Endodermal cell (in vitro differentiated cells): ENCODE measurements at regions not wholly inside any gene's neighbourhood (a gene's known extent, or its start where the extent isn't known, plus 50 kb on each side); places are given as distances from the start of the nearest gene placed in this dataset.

Experiments
- DNase-seq: peaks from one replicate; pipeline ENCODE4 v3.0.0-alpha.2; 2017
- H3K27ac ChIP-seq: 2 replicates; pipeline ENCODE4 v1.5.1; 2013; ENCODE audit warnings: mild to moderate bottlenecking, low read depth, low read length, moderate library complexity
- H3K27me3 ChIP-seq: 2 replicates; pipeline ENCODE4 v1.6.1; 2013; ENCODE audit warnings: mild to moderate bottlenecking, low read length, moderate library complexity; ENCODE audit not compliant: insufficient read depth, control insufficient read depth, poor library complexity, severe bottlenecking
- H3K36me3 ChIP-seq: 2 replicates; pipeline ENCODE4 v1.7.0; 2013; ENCODE audit warnings: mild to moderate bottlenecking, low read length, moderate library complexity; ENCODE audit not compliant: control insufficient read depth, insufficient read depth
- H3K4me1 ChIP-seq: one replicate; pipeline ENCODE4 v1.7.0; 2013; ENCODE audit warnings: low read length; ENCODE audit not compliant: control insufficient read depth, insufficient read depth
- H3K4me3 ChIP-seq: 2 replicates; pipeline ENCODE4 v1.5.1; 2013; ENCODE audit warnings: mild to moderate bottlenecking, low read length, moderate library complexity
- H3K9ac ChIP-seq: 2 replicates; pipeline ENCODE4 v1.6.1; 2013; ENCODE audit warnings: mild to moderate bottlenecking, low read length, moderate library complexity; ENCODE audit not compliant: poor library complexity, severe bottlenecking; ENCODE audit errors: extremely low read depth
- H3K9me3 ChIP-seq: 2 replicates; pipeline ENCODE4 v1.6.1; 2013; ENCODE audit warnings: mild to moderate bottlenecking, low read length, moderate library complexity; ENCODE audit not compliant: control insufficient read depth
- H3K27ac Mint-ChIP-seq: 2 replicates; pipeline ENCODE4 v1.8.0; 2020; ENCODE audit warnings: mixed read lengths
- H3K27me3 Mint-ChIP-seq: 2 replicates; pipeline ENCODE4 v1.8.0; 2021; ENCODE audit warnings: mild to moderate bottlenecking, mixed read lengths; ENCODE audit not compliant: insufficient read depth
- H3K36me3 Mint-ChIP-seq: 2 replicates; pipeline ENCODE4 v1.8.0; 2020; ENCODE audit warnings: low read depth, mixed read lengths
- H3K4me1 Mint-ChIP-seq: 2 replicates; pipeline ENCODE4 v1.8.0; 2020; ENCODE audit warnings: mixed read lengths
- H3K4me3 Mint-ChIP-seq: 2 replicates; pipeline ENCODE4 v1.8.0; 2020; ENCODE audit warnings: mild to moderate bottlenecking, moderate library complexity, mixed read lengths
- H3K9me3 Mint-ChIP-seq: 2 replicates; pipeline ENCODE4 v1.8.0; 2020; ENCODE audit warnings: mild to moderate bottlenecking, mixed read lengths
- CTCF ChIP-seq: fragments of 200-600 bp; sonication (generic); conservative IDR thresholded peaks from 2 replicates; pipeline ENCODE4 v1.5.0; 2021; ENCODE audit warnings: antibody characterized with exemption, mild to moderate bottlenecking
- WGBS, 2 experiments: methylation state at CpG; one replicate each; pipeline versions ENCODE4 v1.1.5 to v1.1.7; 2013; ENCODE audit warnings: missing lambda C conversion rate in 2 of 2, mixed read lengths in 1 of 2; ENCODE audit not compliant: insufficient coverage in 1 of 2, insufficient read length in 1 of 2; 5-methylcytosine and 5-hydroxymethylcytosine counted together

DNA sequence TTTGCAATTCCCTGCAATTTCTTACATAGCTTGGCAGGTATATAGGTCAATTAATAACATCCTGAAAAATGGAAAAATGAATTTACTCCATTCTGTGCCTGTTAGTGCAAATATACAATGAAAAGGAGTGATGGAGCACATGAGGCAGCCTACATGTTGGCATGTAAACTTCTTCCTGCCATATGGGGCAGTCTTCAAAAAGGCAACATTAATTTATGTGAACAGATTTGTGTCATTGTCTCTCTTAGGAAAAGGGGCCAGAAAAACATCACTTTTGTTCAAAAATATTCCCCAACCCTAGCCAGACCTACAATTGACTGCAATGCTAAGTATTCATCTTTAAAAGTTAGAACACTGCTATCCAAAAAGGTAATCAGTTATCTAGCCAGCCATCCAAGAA, 332.2 kb downstream of the TBC1D4 start:
- Mint-ChIP-seq H3K27ac (no peak overlapping the region), H3K36me3 (no peaks in the 10 kb centered on the region), H3K4me1 (peaks cover 5% of the 10 kb centered on the region), H3K4me3 (no peak overlapping the region), H3K9me3 (no peaks in the 10 kb centered on the region), H3K27me3 (peaks cover 11% of the 10 kb centered on the region)
- no peak for DNase-seq
- Histone ChIP-seq H3K27me3 (peaks cover 60% of the 10 kb centered on the region), H3K36me3 (no peaks in the 10 kb centered on the region), H3K4me3 (no peak overlapping the region), H3K9me3 (no peaks in the 10 kb centered on the region), H3K9ac (no peak overlapping the region), H3K4me1 (no peaks in the 10 kb centered on the region), H3K27ac (no peak overlapping the region)
- TF ChIP-seq CTCF, result no peak

DNA sequence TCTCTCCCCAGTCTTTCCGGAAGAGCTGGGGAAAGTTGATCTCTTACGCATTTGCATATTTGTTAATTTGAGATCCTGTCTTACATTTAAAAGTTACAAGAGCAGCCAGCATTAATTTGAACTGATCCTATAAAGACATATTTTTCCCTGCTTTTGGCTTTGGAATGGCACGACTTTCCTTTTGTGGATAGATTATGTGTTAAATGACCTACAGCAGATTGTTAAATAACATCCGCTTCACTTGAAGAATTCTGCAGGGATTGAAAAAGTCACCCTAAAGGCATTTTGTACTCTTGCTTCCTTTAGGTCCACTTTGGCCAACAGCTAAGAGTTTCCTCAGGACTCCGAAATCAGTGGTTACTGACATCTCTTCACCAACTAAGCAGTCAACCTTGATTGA, 334.0 kb downstream of the TBC1D4 start:
- TF ChIP-seq CTCF, result no peak
- H3K4me3 ChIP-seq, result no peak overlapping the region
- peaks cover 67% of the 10 kb centered on the region for H3K27me3 ChIP-seq
- H3K27ac ChIP-seq, result no peak overlapping the region
- Mint-ChIP-seq H3K27me3 (peaks cover 11% of the 10 kb centered on the region), H3K9me3 (no peaks in the 10 kb centered on the region), H3K4me3 (no peak overlapping the region), H3K27ac (no peak overlapping the region), H3K4me1 (peaks cover 5% of the 10 kb centered on the region), H3K36me3 (no peaks in the 10 kb centered on the region)
- H3K9me3 ChIP-seq, result no peaks in the 10 kb centered on the region
- no peaks in the 10 kb centered on the region for H3K36me3 ChIP-seq
- H3K4me1 ChIP-seq, result no peaks in the 10 kb centered on the region
- no peak overlapping the region for H3K9ac ChIP-seq
- 0 to 65% methylated on average over 1 to 5 of the region's 5 CpGs for WGBS, 2 experiments
- no peak for DNase-seq

GRCh38 chr13:75146436-75146835, 335.5 kb downstream of the TBC1D4 start:
- Histone ChIP-seq H3K27me3 (peaks cover 67% of the 10 kb centered on the region), H3K9ac (no peak overlapping the region), H3K27ac (no peak overlapping the region), H3K36me3 (no peaks in the 10 kb centered on the region), H3K4me1 (no peaks in the 10 kb centered on the region), H3K4me3 (no peak overlapping the region), H3K9me3 (no peaks in the 10 kb centered on the region)
- H3K4me3 Mint-ChIP-seq, result no peak overlapping the region
- no peaks in the 10 kb centered on the region for H3K36me3 Mint-ChIP-seq
- no peak overlapping the region for H3K27ac Mint-ChIP-seq
- WGBS, 2 experiments, result 100% methylated on average over 1 of the region's 1 CpG
- peaks cover 5% of the 10 kb centered on the region for H3K4me1 Mint-ChIP-seq
- TF ChIP-seq CTCF, result no peak
- DNase-seq, result no peak
- H3K27me3 Mint-ChIP-seq, result peaks cover 14% of the 10 kb centered on the region
- H3K9me3 Mint-ChIP-seq, result no peaks in the 10 kb centered on the region
